ENCODE measurements at regions not wholly inside any gene's neighbourhood (a gene's known extent, or its start where the extent isn't known, plus 50 kb on each side); places are given as distances from the start of the nearest gene placed in this dataset.

GRCh38 chr20:39468703-39469102 is 506.6 kb downstream of the DHX35 start:
- TF ChIP-seq POLR2A (IDR thresholded peaks at IDR 0.05; ENCODE audit: low read length) (no peak), GATA1 (IDR thresholded peaks at IDR 0.05; ENCODE audit: low read depth, low read length) (no peak)
